GM18868 (cell line): ENCODE measurements at regions not wholly inside any gene's neighbourhood (a gene's known extent, or its start where the extent isn't known, plus 50 kb on each side); places are given as distances from the start of the nearest gene placed in this dataset.
"Not testable (repeated sequence)": the region's sequence is repeated elsewhere in the genome, so short reads cannot be mapped to it uniquely, and the experiment has no call there.

Experiments used
- ATAC-seq: cut with Tn5 transposase; IDR thresholded peaks from one replicate; pipeline ENCODE4 v1.9.1; 2021; ENCODE audit warnings: mild to moderate bottlenecking, moderate library complexity; ENCODE audit not compliant: unreplicated experiment

GRCh38 chr16:51984395-51984794, 562.5 kb downstream of the TOX3 start:
- no peak for ATAC-seq

- peak; percentile 75 for ATAC-seq
These were observed 563.9 kb downstream of the TOX3 start for GRCh38 chr16:51982715-51983680.

GRCh38 chr16:51981725-51982124, 565.2 kb downstream of the TOX3 start:
- ATAC-seq: no peak

- not testable (repeated sequence) for ATAC-seq
These were observed 569.4 kb downstream of the TOX3 start for GRCh38 chr16:51977506-51977905.

- ATAC-seq: no peak
These were observed 575.8 kb downstream of the TOX3 start for GRCh38 chr16:51971184-51971583.

- ATAC-seq: no peak
These were observed 578.2 kb downstream of the TOX3 start for GRCh38 chr16:51968749-51969148.

GRCh38 chr16:51967646-51968045, 579.3 kb downstream of the TOX3 start:
- no peak for ATAC-seq

- no peak for ATAC-seq
These were observed 586.0 kb downstream of the TOX3 start for GRCh38 chr16:51960931-51961330.

- no peak for ATAC-seq
These were observed 593.5 kb downstream of the TOX3 start for GRCh38 chr16:51953286-51953985.

GRCh38 chr16:51952500-51952899, 594.4 kb downstream of the TOX3 start:
- no peak for ATAC-seq

- no peak for ATAC-seq
These were observed 595.2 kb downstream of the TOX3 start for GRCh38 chr16:51951668-51952298.

- ATAC-seq: no peak
These were observed 596.7 kb downstream of the TOX3 start for GRCh38 chr16:51950118-51950780.

GRCh38 chr16:51949282-51949681, 597.7 kb downstream of the TOX3 start:
- no peak for ATAC-seq

- no peak for ATAC-seq
These were observed 605.5 kb downstream of the TOX3 start for GRCh38 chr16:51941412-51941811.

- no peak for ATAC-seq
These were observed 606.8 kb downstream of the TOX3 start for GRCh38 chr16:51940183-51940582.

GRCh38 chr16:51939378-51939871, 607.5 kb downstream of the TOX3 start:
- ATAC-seq: no peak

- no peak for ATAC-seq
These were observed 608.1 kb downstream of the TOX3 start for GRCh38 chr16:51938861-51939260.

- ATAC-seq: no peak
These were observed 609.2 kb downstream of the TOX3 start for GRCh38 chr16:51937771-51938170.

- ATAC-seq: no peak
These were observed 610.1 kb downstream of the TOX3 start for GRCh38 chr16:51936846-51937245.

- no peak for ATAC-seq
These were observed 614.6 kb downstream of the TOX3 start for GRCh38 chr16:51932317-51932716.

- ATAC-seq: no peak
These were observed 615.3 kb downstream of the TOX3 start for GRCh38 chr16:51931653-51932052.
